HK-2 (cell line): ENCODE measurements at regions not wholly inside any gene's neighbourhood (a gene's known extent, or its start where the extent isn't known, plus 50 kb on each side); places are given as distances from the start of the nearest gene placed in this dataset.
"Not testable (repeated sequence)": the region's sequence is repeated elsewhere in the genome, so short reads cannot be mapped to it uniquely, and the experiment has no call there.

Source experiments
- DNase-seq: peaks from one replicate; pipeline ENCODE4 v3.0.0-alpha.2; 2018; ENCODE audit not compliant: unreplicated experiment

GRCh38 chr20:23151008-23151703, 65.0 kb upstream of the CD93 start:
- no peak for DNase-seq

GRCh38 chr20:23150304-23151007, 64.3 kb upstream of the CD93 start:
- no peak for DNase-seq

DNA sequence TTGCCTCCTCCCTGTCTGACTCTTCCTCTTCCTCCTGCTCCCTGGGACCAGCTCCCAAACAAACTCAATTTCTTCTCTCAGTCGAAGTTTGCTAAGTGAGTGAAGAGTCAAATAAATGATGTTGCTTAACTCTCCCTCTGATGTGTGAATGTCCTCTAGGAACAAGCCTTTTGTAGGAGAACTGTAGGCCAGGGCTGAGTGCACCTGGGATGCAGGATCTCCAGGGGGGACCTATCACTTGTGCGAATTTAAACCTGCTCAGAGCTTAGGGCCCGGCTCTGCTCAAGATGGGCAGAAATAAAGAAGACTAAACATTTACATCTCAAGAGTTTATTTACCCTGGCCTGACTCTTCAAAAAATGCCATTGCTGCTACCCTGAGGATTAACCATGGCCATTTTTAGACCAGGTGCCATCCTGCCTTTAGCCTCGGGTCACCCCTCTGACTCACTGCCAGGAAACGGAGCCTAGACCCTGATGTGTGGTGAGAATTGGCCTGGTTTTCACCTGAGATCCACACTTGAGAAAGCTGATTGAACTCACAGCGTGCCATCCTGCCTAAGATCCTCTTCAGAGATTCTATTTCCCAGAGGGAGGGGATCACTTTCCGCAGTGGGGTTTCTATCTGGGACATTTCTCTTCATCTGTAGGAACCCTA, 63.6 kb upstream of the CD93 start:
- no peak for DNase-seq

DNA sequence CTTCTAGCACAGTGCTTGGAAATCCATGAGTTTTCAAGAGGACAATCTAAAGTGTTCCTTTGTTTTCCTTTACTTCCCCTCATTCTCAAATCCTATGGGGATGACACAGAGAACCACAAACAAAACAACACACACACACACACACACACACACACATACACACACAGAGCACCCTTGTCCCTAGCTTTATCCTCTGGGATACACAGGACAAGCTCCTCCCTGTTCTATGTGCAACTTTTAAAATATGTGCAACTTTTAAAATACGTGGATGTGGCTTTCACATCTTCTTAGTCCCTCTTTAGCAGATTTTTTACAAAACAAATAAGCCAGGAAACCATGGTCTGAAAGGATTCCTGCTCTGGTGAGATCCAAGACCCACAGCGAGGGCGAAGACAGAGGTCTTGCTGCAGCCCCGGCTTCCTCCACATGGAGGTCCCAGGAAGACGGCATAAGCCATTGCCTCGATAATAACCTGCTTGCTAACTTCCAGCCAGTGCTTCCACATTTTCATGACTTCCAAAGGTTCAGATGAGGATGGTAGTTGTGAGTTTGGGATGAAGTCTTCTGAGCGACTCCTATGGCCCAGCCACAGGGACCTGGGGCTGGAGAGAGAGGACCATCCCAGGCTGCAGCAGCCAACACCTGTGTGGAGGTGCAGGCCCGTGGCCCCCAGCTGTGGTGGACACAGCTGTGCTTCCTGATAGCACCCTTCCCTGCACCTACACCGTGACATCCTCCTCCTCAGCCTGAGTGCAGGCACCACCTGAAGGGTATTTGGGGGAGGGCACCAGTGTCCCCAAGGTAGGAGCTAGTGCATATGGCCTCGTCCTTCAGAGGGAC, 62.8 kb upstream of the CD93 start:
- DNase-seq, result no peak

GRCh38 chr20:23147964-23148730, 62.0 kb upstream of the CD93 start:
- peak; percentile 62 for DNase-seq

DNA sequence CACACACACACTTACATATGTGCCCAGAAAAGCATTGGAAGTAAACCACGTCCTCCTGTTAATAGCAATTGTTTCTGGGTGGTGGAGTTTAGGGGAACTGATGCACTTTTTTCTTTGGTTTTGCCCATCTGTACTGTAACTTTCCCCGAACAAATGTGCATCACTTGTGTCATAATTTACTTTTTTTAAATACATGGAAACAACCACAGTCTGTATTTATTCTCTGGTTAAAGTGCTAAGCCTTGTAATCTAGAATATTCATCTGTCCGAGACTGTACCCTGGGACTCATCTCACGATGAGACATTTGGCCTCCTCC, 61.5 kb upstream of the CD93 start:
- no peak for DNase-seq

DNA sequence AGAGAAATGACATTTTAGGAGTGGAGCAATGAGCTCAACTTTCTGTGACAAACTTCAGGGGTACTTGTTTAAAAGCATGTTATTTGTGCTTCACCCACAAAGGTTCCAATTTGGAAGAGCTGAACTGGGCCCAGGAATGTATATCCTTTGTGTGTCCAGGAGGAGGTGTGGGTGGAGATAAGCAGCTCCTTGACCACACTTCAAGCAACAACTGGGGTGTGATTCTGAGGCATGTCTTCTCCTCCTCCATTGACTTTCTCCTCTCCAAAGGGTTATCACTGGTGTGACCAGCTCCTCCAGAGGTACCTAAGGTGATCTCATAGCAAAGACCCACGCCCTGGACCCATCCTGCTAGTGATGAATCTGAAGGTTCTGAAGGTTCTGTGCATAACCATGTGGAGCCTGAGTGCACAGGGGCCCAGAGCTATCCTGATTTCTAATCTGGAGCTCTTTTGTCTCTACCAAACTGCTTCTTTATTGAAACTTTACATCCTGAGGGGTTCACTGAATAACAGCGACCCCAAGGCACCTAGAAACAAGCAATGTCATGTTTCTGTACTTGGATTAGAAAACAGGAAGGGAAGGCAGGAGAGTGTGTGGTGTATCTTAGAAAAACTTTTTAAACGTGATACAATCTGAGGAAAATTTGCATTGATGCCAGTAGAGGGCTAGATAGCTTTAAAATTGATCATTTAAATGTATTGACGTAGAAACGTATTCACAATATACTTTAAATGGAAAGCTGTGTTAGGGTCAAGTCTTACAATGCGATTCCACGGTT, 60.9 kb upstream of the CD93 start:
- no peak for DNase-seq

DNA sequence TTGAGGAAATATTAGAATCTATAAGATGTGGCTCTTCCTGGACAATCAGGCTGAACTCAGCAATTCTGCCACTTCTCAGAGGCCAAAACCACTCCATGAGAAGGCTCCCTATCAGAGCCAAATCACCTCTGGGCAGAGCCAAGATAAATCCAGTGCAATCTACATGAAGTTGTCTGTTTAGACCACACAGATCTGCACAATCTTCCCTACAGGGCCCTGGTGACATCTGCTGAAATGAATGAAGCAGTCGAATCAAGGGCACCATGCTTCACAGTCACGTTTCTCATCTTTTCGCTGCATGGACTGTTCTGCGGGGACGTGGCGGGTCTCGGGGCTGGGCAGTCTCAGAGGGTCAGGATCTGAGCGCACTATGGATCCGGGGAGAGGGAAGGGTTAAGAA, 60.1 kb upstream of the CD93 start:
- DNase-seq, result no peak

DNA sequence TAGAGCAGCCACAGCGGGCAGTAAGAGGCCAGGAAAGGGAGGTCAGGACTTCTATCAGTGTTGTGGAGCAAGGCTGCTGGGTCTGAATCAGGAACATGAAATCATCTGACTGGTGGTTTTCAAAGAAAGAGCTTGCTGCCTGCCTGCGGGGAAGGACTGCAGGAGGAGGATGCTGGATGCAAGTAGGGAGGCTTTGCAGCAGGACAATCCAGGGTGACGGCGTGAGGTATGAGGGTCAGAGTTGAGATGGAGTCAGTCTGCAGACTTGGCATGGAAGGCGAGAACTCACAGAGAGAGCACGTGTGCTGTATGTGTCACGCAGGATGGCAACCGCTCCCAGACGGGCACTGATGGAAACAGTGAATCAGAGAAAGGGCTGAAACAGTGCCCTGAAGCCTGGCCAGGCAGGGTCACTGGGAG, 59.2 kb upstream of the CD93 start:
- DNase-seq, result no peak

DNA sequence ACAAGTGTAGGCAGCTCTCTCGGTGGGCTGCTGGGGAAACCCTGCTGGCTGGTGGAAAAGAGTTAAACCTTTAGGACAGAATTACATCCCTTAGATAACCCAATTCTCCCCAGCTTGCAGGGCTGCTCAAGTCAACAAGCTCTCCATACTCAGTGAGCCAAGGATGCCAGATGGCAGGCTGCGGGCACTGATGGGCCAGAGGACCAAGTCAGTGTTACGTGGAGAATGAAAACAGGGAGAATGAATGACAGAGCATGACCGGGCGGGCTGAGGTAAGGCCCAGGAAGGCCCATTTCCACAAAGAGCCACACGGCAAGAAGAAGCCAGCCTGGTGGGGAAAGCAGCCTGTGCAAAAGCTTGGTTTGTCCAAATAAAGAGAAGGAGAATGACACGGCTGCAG, 58.7 kb upstream of the CD93 start:
- DNase-seq, result no peak

DNA sequence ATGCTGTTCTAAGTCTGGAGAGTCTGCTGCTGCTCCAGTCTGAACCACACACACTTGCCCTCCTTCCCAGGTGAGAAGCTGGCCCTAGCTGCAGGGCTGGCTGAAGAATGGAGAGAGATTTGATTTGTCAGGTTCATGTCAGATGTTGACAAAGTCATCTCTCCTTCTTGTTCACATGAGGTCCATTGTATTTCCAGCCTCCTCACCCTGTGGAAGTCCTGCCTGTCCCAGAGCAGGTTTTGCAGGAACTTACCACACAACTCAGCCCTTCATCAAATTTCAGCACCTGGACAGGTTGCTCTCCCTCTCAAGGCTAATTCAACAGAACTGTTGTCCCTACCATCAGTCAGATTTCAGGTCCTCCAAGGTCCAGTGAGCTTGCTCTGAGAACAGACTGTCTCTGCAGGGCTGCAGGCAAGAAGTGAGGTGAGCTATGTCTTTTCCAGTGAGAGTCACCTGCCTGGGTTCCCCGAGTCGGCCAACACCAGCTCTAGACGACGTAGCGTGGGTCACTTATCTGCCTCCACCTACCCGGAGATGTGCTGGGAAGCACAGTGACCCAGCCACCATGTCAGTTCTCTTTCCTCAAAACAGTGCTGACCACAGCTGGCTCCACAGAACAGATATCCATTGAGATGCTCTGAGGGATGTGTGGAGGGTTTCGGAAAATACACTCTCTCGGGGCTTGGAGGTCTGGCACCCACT, 58.0 kb upstream of the CD93 start:
- DNase-seq, result no peak

DNA sequence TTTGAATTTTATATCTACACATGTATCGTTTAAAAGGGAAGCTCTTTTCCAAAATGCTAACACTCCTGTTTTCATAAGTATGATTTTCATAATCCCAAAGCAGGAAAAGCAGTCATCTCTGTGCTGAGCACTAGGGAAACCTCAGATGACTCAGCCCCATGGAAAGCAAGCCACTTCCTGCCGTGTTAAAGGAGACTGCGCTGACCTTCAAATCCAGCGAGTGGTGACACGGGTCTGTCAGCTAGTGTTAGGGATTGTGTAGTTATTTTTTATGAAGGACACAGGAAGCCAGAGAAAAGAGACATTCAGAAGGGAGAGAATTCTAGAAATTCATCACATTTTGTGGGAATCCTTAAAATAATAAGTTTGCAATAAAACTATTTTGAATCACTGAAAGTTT, 57.0 kb upstream of the CD93 start:
- DNase-seq, result peak; percentile 64

DNA sequence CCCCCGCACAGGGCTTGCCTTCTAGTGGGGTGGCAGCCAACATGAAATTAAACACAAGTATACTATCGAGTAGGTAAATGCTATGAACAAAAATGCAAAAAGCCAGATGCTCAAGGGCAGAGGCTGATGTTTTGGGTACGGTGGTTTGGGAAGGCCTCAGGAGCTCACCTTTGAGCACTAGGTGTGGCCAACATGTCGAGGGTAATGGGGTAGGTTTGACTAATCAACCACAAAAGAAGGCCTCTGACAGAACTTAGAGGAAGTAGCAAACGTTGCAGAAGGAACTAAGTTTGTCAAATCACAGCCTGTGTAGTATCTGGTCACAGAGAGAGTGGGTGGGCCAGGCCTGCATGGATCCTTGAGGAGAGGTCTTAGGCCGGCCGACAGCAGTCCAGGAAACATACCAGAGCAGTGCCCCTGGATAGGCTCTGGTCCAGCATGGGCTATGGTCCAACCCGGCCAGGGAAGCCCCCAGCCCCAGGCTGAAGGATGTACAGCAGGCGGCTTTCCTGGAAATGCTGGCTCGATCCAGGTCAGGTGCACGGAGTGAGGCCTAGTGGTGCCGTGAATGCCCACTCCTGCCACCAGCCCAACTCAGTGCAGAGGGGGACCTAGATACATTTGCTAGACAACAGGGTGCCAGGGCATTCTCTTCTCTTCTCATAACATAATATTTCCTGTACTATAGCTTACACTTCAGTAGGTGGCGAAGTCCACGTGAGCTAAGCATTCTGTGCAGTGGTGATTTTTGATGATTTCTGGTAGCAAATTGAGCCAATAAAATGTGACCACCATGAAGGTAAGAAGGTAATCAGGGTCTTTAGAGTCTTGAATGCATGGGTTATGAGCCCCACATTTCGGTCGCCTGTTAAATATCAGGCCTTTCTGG, 56.3 kb upstream of the CD93 start:
- DNase-seq, result no peak

- no peak for DNase-seq
Observed at GRCh38 chr20:23141450-23142161, 55.5 kb upstream of the CD93 start.

DNA sequence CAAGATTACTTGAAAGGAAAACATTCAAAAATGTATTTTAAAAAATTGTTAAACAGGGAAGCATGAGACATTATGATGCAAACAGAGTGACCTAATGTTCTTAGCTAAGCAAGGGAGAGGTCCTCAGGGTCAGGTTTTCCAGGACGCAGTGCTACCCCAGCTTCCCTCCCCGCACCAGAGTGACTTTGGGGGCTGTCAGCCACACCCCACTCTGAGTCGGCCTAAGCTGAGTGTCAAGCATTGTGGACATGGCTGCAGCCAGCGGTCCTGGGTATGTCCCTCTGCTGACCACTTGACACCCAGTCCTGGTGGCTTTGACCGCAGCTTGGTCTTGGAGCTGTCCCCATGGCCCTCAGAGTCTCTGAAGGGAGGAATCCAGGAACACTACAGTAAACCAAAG, 54.9 kb upstream of the CD93 start:
- no peak for DNase-seq

GRCh38 chr20:23139984-23140383, 53.9 kb upstream of the CD93 start:
- DNase-seq, result not testable (repeated sequence)

DNA sequence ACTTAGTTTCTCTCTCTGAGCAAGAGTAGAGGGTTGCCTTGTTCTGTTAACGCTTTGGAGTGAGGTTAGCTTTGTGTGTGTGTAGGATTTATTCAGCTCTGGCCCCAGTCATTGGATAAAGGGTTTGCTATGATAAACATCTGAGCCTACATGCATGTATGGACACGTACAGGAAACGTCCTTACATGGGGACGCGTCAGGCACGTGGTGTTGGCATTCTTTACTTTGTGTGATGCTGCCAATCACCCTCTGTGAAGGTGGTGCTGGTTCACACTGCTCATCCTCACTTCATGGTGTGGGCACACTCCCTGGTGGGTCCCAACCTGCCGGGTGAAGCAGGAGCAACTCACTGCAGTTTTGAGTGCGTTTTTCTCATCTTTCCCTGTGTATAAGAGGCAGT, 53.4 kb upstream of the CD93 start:
- DNase-seq, result no peak

GRCh38 chr20:23138682-23139081, 52.6 kb upstream of the CD93 start:
- no peak for DNase-seq

DNA sequence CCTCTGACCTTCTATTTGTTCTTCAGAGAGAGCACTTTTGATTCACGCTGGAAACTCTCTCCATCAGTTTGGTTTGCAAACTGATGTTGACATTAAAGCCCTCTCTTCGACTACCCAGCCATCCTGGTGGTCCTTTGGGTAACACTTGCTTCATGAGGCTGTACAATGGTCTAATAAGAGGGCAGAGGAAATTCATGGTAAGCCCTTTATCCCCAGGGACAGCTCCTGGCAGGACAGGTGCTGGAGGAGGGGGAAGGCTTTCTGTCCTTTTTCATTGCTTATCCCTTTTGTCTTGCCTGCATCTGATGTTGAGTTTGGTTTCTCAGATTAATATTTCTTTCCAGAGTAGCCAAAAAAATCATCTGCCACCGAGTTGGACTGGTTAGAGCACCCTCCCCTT, 52.1 kb upstream of the CD93 start:
- no peak for DNase-seq
